Activated CD4-positive, alpha-beta memory T cell treated with anti-CD3 and anti-CD28 coated beads for 36 hours (primary cell): ENCODE measurements at regions not wholly inside any gene's neighbourhood (a gene's known extent, or its start where the extent isn't known, plus 50 kb on each side); places are given as distances from the start of the nearest gene placed in this dataset.

ENCODE experiments used
- CTCF ChIA-PET: fragments of 350-600 bp; sonication (Branson Sonifier 250); formaldehyde crosslinking; loops from one replicate; lab custom pipeline; 2021; ENCODE audit warnings: antibody characterized with exemption, inconsistent platforms; lab: Charles Lee
- POLR2A ChIA-PET: fragments of 350-600 bp; sonication (Branson Sonifier 250); formaldehyde crosslinking; loops from one replicate; lab custom pipeline; 2021; ENCODE audit warnings: antibody characterized with exemption; lab: Charles Lee
- DNase-seq: peaks from one replicate; pipeline ENCODE4 v3.0.0-alpha.2; 2020
- H3K27ac Mint-ChIP-seq: one replicate; pipeline ENCODE4 v1.8.0; 2021; ENCODE audit warnings: mixed read lengths
- H3K27me3 Mint-ChIP-seq: one replicate; pipeline ENCODE4 v1.8.0; 2021; ENCODE audit warnings: mixed read lengths
- H3K36me3 Mint-ChIP-seq: one replicate; pipeline ENCODE4 v1.8.0; 2021; ENCODE audit warnings: mixed read lengths
- H3K4me1 Mint-ChIP-seq: one replicate; pipeline ENCODE4 v1.8.0; 2021; ENCODE audit warnings: low read depth, mixed read lengths
- H3K4me3 Mint-ChIP-seq: one replicate; pipeline ENCODE4 v1.8.0; 2021; ENCODE audit warnings: mild to moderate bottlenecking, mixed read lengths
- H3K9me3 Mint-ChIP-seq: one replicate; pipeline ENCODE4 v1.8.0; 2021; ENCODE audit warnings: mixed read lengths
- intact Hi-C: fragments of 100-400 bp; cut with micrococcal nuclease; formaldehyde crosslinking; loops from one replicate; pipeline ENCODE4 v1.15.1; 2023

GRCh38 chr17:5635949-5636348 lies 51.6 kb upstream of the NLRP1 start:
- Mint-ChIP-seq H3K4me1 (no peaks in the 10 kb centered on the region), H3K9me3 (no peaks in the 10 kb centered on the region), H3K27me3 (peaks cover 8% of the 10 kb centered on the region), H3K4me3 (no peak overlapping the region), H3K27ac (no peak overlapping the region), H3K36me3 (no peaks in the 10 kb centered on the region)
- CTCF ChIA-PET = no interaction called here
- no peak for DNase-seq
- intact Hi-C loops = no loop called here
- POLR2A ChIA-PET = no interaction called here

- Mint-ChIP-seq H3K4me3 (no peak overlapping the region), H3K27ac (no peak overlapping the region), H3K36me3 (no peaks in the 10 kb centered on the region), H3K4me1 (no peaks in the 10 kb centered on the region), H3K9me3 (no peaks in the 10 kb centered on the region), H3K27me3 (peaks cover 7% of the 10 kb centered on the region)
- ChIA-PET POLR2A (no interaction called here), CTCF (interaction anchor here (0.7 kb wide), 1 partner anchor 429 kb away, joined by 3 read pairs; no protein-coding TSS in a partner anchor)
- no peak for DNase-seq
- intact Hi-C loops = no loop called here
Measured at GRCh38 chr17:5638596-5638995, 54.3 kb upstream of the NLRP1 start.

- H3K4me3 Mint-ChIP-seq = no peak overlapping the region
- no peak for DNase-seq
- POLR2A ChIA-PET = no interaction called here
- CTCF ChIA-PET = no interaction called here
- H3K27ac Mint-ChIP-seq = no peak overlapping the region
- H3K4me1 Mint-ChIP-seq = no peaks in the 10 kb centered on the region
- H3K36me3 Mint-ChIP-seq = no peaks in the 10 kb centered on the region
- H3K27me3 Mint-ChIP-seq = peaks cover 7% of the 10 kb centered on the region
- intact Hi-C loops = no loop called here
- H3K9me3 Mint-ChIP-seq = no peaks in the 10 kb centered on the region
Measured at GRCh38 chr17:5640726-5641125, 56.4 kb upstream of the NLRP1 start.

GRCh38 chr17:5642752-5643151 lies 58.4 kb upstream of the NLRP1 start:
- Mint-ChIP-seq H3K27ac (no peak overlapping the region), H3K9me3 (no peaks in the 10 kb centered on the region), H3K36me3 (no peaks in the 10 kb centered on the region), H3K4me1 (no peaks in the 10 kb centered on the region), H3K4me3 (no peak overlapping the region), H3K27me3 (peaks cover 2% of the 10 kb centered on the region)
- ChIA-PET POLR2A (no interaction called here), CTCF (no interaction called here)
- DNase-seq = no peak
- intact Hi-C loops = no loop called here

GRCh38 chr17:5644065-5644464 lies 59.8 kb upstream of the NLRP1 start:
- DNase-seq = no peak
- POLR2A ChIA-PET = no interaction called here
- H3K27me3 Mint-ChIP-seq = peaks cover 2% of the 10 kb centered on the region
- intact Hi-C loops = no loop called here
- H3K4me3 Mint-ChIP-seq = no peak overlapping the region
- CTCF ChIA-PET = no interaction called here
- H3K9me3 Mint-ChIP-seq = no peaks in the 10 kb centered on the region
- H3K36me3 Mint-ChIP-seq = no peaks in the 10 kb centered on the region
- H3K4me1 Mint-ChIP-seq = no peaks in the 10 kb centered on the region
- H3K27ac Mint-ChIP-seq = no peak overlapping the region

GRCh38 chr17:5651348-5651747 lies 67.0 kb upstream of the NLRP1 start:
- POLR2A ChIA-PET = no interaction called here
- DNase-seq = no peak
- CTCF ChIA-PET = no interaction called here
- Mint-ChIP-seq H3K27me3 (peaks cover 21% of the 10 kb centered on the region), H3K4me1 (no peaks in the 10 kb centered on the region), H3K9me3 (peaks cover 17% of the 10 kb centered on the region), H3K36me3 (peaks cover 4% of the 10 kb centered on the region), H3K27ac (no peak overlapping the region), H3K4me3 (no peak overlapping the region)
- intact Hi-C loops = no loop called here

- ChIA-PET POLR2A (no interaction called here), CTCF (no interaction called here)
- no peak overlapping the region for H3K27ac Mint-ChIP-seq
- intact Hi-C loops = no loop called here
- H3K36me3 Mint-ChIP-seq = no peaks in the 10 kb centered on the region
- H3K27me3 Mint-ChIP-seq = peaks cover 6% of the 10 kb centered on the region
- H3K4me3 Mint-ChIP-seq = no peak overlapping the region
- DNase-seq = no peak
- H3K4me1 Mint-ChIP-seq = no peaks in the 10 kb centered on the region
- H3K9me3 Mint-ChIP-seq = no peaks in the 10 kb centered on the region
Measured at GRCh38 chr17:5661491-5662125, 77.3 kb upstream of the NLRP1 start.

GRCh38 chr17:5662409-5663085 lies 78.2 kb upstream of the NLRP1 start:
- Mint-ChIP-seq H3K36me3 (no peaks in the 10 kb centered on the region), H3K4me1 (no peaks in the 10 kb centered on the region), H3K4me3 (no peak overlapping the region), H3K9me3 (no peaks in the 10 kb centered on the region), H3K27ac (no peak overlapping the region), H3K27me3 (peaks cover 7% of the 10 kb centered on the region)
- ChIA-PET POLR2A (no interaction called here), CTCF (no interaction called here)
- intact Hi-C loops = no loop called here
- no peak for DNase-seq

GRCh38 chr17:5665164-5665563 lies 80.9 kb upstream of the NLRP1 start:
- intact Hi-C loops = no loop called here
- ChIA-PET CTCF (no interaction called here), POLR2A (no interaction called here)
- no peaks in the 10 kb centered on the region for H3K9me3 Mint-ChIP-seq
- peaks cover 11% of the 10 kb centered on the region for H3K27me3 Mint-ChIP-seq
- no peak for DNase-seq
- H3K4me3 Mint-ChIP-seq = no peak overlapping the region
- no peaks in the 10 kb centered on the region for H3K4me1 Mint-ChIP-seq
- no peaks in the 10 kb centered on the region for H3K36me3 Mint-ChIP-seq
- no peak overlapping the region for H3K27ac Mint-ChIP-seq

- Mint-ChIP-seq H3K27me3 (peaks cover 11% of the 10 kb centered on the region), H3K36me3 (no peaks in the 10 kb centered on the region), H3K27ac (no peak overlapping the region), H3K4me1 (no peaks in the 10 kb centered on the region), H3K4me3 (no peak overlapping the region), H3K9me3 (no peaks in the 10 kb centered on the region)
- CTCF ChIA-PET = interaction anchor here (1.1 kb wide), 1 partner anchor 75 kb away, joined by 3 read pairs; no protein-coding TSS in a partner anchor
- no peak for DNase-seq
- POLR2A ChIA-PET = no interaction called here
- intact Hi-C loops = no loop called here
Measured at GRCh38 chr17:5667871-5668270, 83.6 kb upstream of the NLRP1 start.

GRCh38 chr17:5668557-5669138 lies 84.3 kb upstream of the NLRP1 start:
- Mint-ChIP-seq H3K27ac (no peak overlapping the region), H3K9me3 (no peaks in the 10 kb centered on the region), H3K36me3 (no peaks in the 10 kb centered on the region), H3K4me1 (no peaks in the 10 kb centered on the region), H3K27me3 (peaks cover 15% of the 10 kb centered on the region), H3K4me3 (no peak overlapping the region)
- no peak for DNase-seq
- intact Hi-C loops = no loop called here
- POLR2A ChIA-PET = no interaction called here
- CTCF ChIA-PET = interaction anchor here (1.1 kb wide), 1 partner anchor 75 kb away, joined by 3 read pairs; no protein-coding TSS in a partner anchor

GRCh38 chr17:5669191-5669590 lies 84.9 kb upstream of the NLRP1 start:
- no peak for DNase-seq
- H3K36me3 Mint-ChIP-seq = no peaks in the 10 kb centered on the region
- intact Hi-C loops = no loop called here
- ChIA-PET POLR2A (no interaction called here), CTCF (no interaction called here)
- no peaks in the 10 kb centered on the region for H3K9me3 Mint-ChIP-seq
- H3K27ac Mint-ChIP-seq = no peak overlapping the region
- H3K4me3 Mint-ChIP-seq = no peak overlapping the region
- no peaks in the 10 kb centered on the region for H3K4me1 Mint-ChIP-seq
- H3K27me3 Mint-ChIP-seq = peaks cover 18% of the 10 kb centered on the region

GRCh38 chr17:5672141-5672540 lies 87.8 kb upstream of the NLRP1 start:
- Mint-ChIP-seq H3K4me3 (no peak overlapping the region), H3K27me3 (peaks cover 12% of the 10 kb centered on the region), H3K27ac (no peak overlapping the region), H3K36me3 (no peaks in the 10 kb centered on the region), H3K9me3 (no peaks in the 10 kb centered on the region), H3K4me1 (no peaks in the 10 kb centered on the region)
- intact Hi-C loops = no loop called here
- CTCF ChIA-PET = no interaction called here
- POLR2A ChIA-PET = no interaction called here
- no peak for DNase-seq
